ENCODE measurements at regions not wholly inside any gene's neighbourhood (a gene's known extent, or its start where the extent isn't known, plus 50 kb on each side); places are given as distances from the start of the nearest gene placed in this dataset.

- Histone ChIP-seq H3K9me3 (no peaks in the 10 kb centered on the region), H3K27me3 (no peaks in the 10 kb centered on the region), H3K27ac (no peak overlapping the region), H3K4me3 (no peak overlapping the region), H3K4me1 (no peaks in the 10 kb centered on the region), H3K36me3 (no peaks in the 10 kb centered on the region)
- DNase-seq: no peak
- intact Hi-C loops (cut with DNase I): no loop called here
- WGBS, 2 donors: 76 to 86% methylated on average over 5 of the region's 5 CpGs
- TF ChIP-seq POLR2A (IDR thresholded peaks at IDR 0.05) (no peak), CTCF (IDR thresholded peaks at IDR 0.05) (no peak), POLR2AphosphoS5 (IDR thresholded peaks at IDR 0.05) (no peak), EP300 (IDR thresholded peaks at IDR 0.05) (no peak)
These were observed 686.2 kb upstream of the FSHR start for GRCh38 chr2:49840428-49840975.

- Histone ChIP-seq H3K9me3 (no peaks in the 10 kb centered on the region), H3K4me3 (no peak overlapping the region), H3K4me1 (no peaks in the 10 kb centered on the region), H3K27me3 (no peaks in the 10 kb centered on the region), H3K36me3 (no peaks in the 10 kb centered on the region), H3K27ac (no peak overlapping the region)
- DNase-seq: no peak
- WGBS, 2 donors: 77 to 87% methylated on average over 5 of the region's 5 CpGs
- intact Hi-C loops (cut with DNase I): no loop called here
- no peak for TF ChIP-seq CTCF (IDR thresholded peaks at IDR 0.05)
- no peak for TF ChIP-seq EP300 (IDR thresholded peaks at IDR 0.05)
- no peak for TF ChIP-seq POLR2AphosphoS5 (IDR thresholded peaks at IDR 0.05)
- TF ChIP-seq POLR2A (IDR thresholded peaks at IDR 0.05): no peak
These were observed 685.5 kb upstream of the FSHR start for GRCh38 chr2:49839818-49840217.

GRCh38 chr2:49837561-49838293 is 683.4 kb upstream of the FSHR start:
- intact Hi-C loops (cut with DNase I): no loop called here
- Histone ChIP-seq H3K36me3 (no peaks in the 10 kb centered on the region), H3K4me1 (no peaks in the 10 kb centered on the region), H3K27me3 (no peaks in the 10 kb centered on the region), H3K27ac (no peak overlapping the region), H3K9me3 (no peaks in the 10 kb centered on the region), H3K4me3 (no peak overlapping the region)
- 61 to 70% methylated on average over 7 of the region's 7 CpGs for WGBS, 2 donors
- DNase-seq: no peak
- TF ChIP-seq EP300 (IDR thresholded peaks at IDR 0.05) (no peak), CTCF (IDR thresholded peaks at IDR 0.05) (no peak), POLR2AphosphoS5 (IDR thresholded peaks at IDR 0.05) (no peak), POLR2A (IDR thresholded peaks at IDR 0.05) (no peak)

- Histone ChIP-seq H3K36me3 (no peaks in the 10 kb centered on the region), H3K9me3 (no peaks in the 10 kb centered on the region), H3K27ac (no peak overlapping the region), H3K4me1 (no peaks in the 10 kb centered on the region), H3K4me3 (no peak overlapping the region), H3K27me3 (no peaks in the 10 kb centered on the region)
- 53 to 63% methylated on average over 3 of the region's 3 CpGs for WGBS, 2 donors
- intact Hi-C loops (cut with DNase I): no loop called here
- no peak for DNase-seq
- TF ChIP-seq EP300 (IDR thresholded peaks at IDR 0.05) (no peak), POLR2A (IDR thresholded peaks at IDR 0.05) (no peak), POLR2AphosphoS5 (IDR thresholded peaks at IDR 0.05) (no peak), CTCF (IDR thresholded peaks at IDR 0.05) (no peak)
These were observed 681.7 kb upstream of the FSHR start for GRCh38 chr2:49836017-49836416.
